Activated CD8-positive, alpha-beta T cell treated with anti-CD3 and anti-CD28 coated beads for 36 hours (primary cell): ENCODE measurements at regions not wholly inside any gene's neighbourhood (a gene's known extent, or its start where the extent isn't known, plus 50 kb on each side); places are given as distances from the start of the nearest gene placed in this dataset.

Source experiments
- ATAC-seq: fragments of 200-7000 bp; cut with Tn5 transposase; one replicate; pipeline ENCODE4 v1.10.0; 2021; ENCODE audit warnings: mild to moderate bottlenecking, moderate library complexity
- CTCF ChIA-PET: fragments of 350-600 bp; sonication (Branson Sonifier 250); formaldehyde crosslinking; loops from one replicate; lab custom pipeline; 2021; ENCODE audit warnings: antibody characterized with exemption; lab: Charles Lee
- POLR2A ChIA-PET: fragments of 350-600 bp; sonication (Branson Sonifier 250); formaldehyde crosslinking; loops from one replicate; lab custom pipeline; 2021; ENCODE audit warnings: antibody characterized with exemption; lab: Charles Lee
- DNase-seq: peaks from one replicate; pipeline ENCODE4 v3.0.0-alpha.2; 2020
- H3K27ac Mint-ChIP-seq: one replicate; pipeline ENCODE4 v1.8.0; 2021; ENCODE audit warnings: mild to moderate bottlenecking, mixed read lengths
- H3K27me3 Mint-ChIP-seq: one replicate; pipeline ENCODE4 v1.8.0; 2021; ENCODE audit warnings: mixed read lengths
- H3K36me3 Mint-ChIP-seq: one replicate; pipeline ENCODE4 v1.8.0; 2021; ENCODE audit warnings: low read depth, mixed read lengths
- H3K4me1 Mint-ChIP-seq: one replicate; pipeline ENCODE4 v1.8.0; 2021; ENCODE audit warnings: low read depth, mixed read lengths
- H3K4me3 Mint-ChIP-seq: one replicate; pipeline ENCODE4 v1.8.0; 2021; ENCODE audit warnings: mild to moderate bottlenecking, moderate library complexity, mixed read lengths
- H3K9me3 Mint-ChIP-seq: one replicate; pipeline ENCODE4 v1.8.0; 2021; ENCODE audit warnings: mixed read lengths
- CTCF ChIP-seq: fragments of 200-600 bp; IDR thresholded peaks from one replicate; pipeline ENCODE4 v1.8.0; 2022; ENCODE audit warnings: antibody characterized with exemption, mild to moderate bottlenecking
- intact Hi-C: fragments of 100-400 bp; cut with micrococcal nuclease; formaldehyde crosslinking; loops from one replicate; pipeline ENCODE4 v1.10.0; 2022

- no peak for DNase-seq
- ChIA-PET CTCF (interaction anchor here (1.0 to 3.7 kb wide), 2 partner anchors 28 to 273 kb away, joined by 4 to 12 read pairs; no protein-coding TSS in a partner anchor), POLR2A (interaction anchor here (0.6 to 0.7 kb wide), 2 partner anchors 79 to 234 kb away, joined by 3 to 4 read pairs; no protein-coding TSS in a partner anchor)
- Mint-ChIP-seq H3K9me3 (peaks cover 4% of the 10 kb centered on the region), H3K36me3 (no peaks in the 10 kb centered on the region), H3K4me1 (peaks cover 15% of the 10 kb centered on the region), H3K27me3 (peaks cover 4% of the 10 kb centered on the region), H3K4me3 (no peak overlapping the region), H3K27ac (no peak overlapping the region)
- no peak for TF ChIP-seq CTCF
- intact Hi-C loops: no loop called here
- ATAC-seq: no peak
Measured at GRCh38 chr18:59041819-59042815, 97.6 kb upstream of the SEC11C start.

- Mint-ChIP-seq H3K4me3 (no peak overlapping the region), H3K4me1 (peaks cover 2% of the 10 kb centered on the region), H3K9me3 (no peaks in the 10 kb centered on the region), H3K36me3 (no peaks in the 10 kb centered on the region), H3K27me3 (peaks cover 11% of the 10 kb centered on the region), H3K27ac (no peak overlapping the region)
- CTCF ChIA-PET: no interaction called here
- TF ChIP-seq CTCF: no peak
- DNase-seq: no peak
- intact Hi-C loops: no loop called here
- POLR2A ChIA-PET: no interaction called here
- ATAC-seq: no peak
Measured at GRCh38 chr18:59044855-59045254, 94.8 kb upstream of the SEC11C start.

GRCh38 chr18:59047321-59048047 lies 92.2 kb upstream of the SEC11C start:
- Mint-ChIP-seq H3K4me3 (no peak overlapping the region), H3K4me1 (no peaks in the 10 kb centered on the region), H3K36me3 (no peaks in the 10 kb centered on the region), H3K27ac (no peak overlapping the region), H3K27me3 (peaks cover 9% of the 10 kb centered on the region), H3K9me3 (no peaks in the 10 kb centered on the region)
- ChIA-PET POLR2A (no interaction called here), CTCF (no interaction called here)
- ATAC-seq (no peak), DNase-seq (no peak)
- intact Hi-C loops: no loop called here
- TF ChIP-seq CTCF: no peak

- peaks cover 10% of the 10 kb centered on the region for H3K27me3 Mint-ChIP-seq
- no peak for TF ChIP-seq CTCF
- no peaks in the 10 kb centered on the region for H3K36me3 Mint-ChIP-seq
- POLR2A ChIA-PET: no interaction called here
- no peak for ATAC-seq
- no peaks in the 10 kb centered on the region for H3K4me1 Mint-ChIP-seq
- CTCF ChIA-PET: no interaction called here
- H3K9me3 Mint-ChIP-seq: no peaks in the 10 kb centered on the region
- intact Hi-C loops: no loop called here
- H3K4me3 Mint-ChIP-seq: no peak overlapping the region
- no peak for DNase-seq
- no peak overlapping the region for H3K27ac Mint-ChIP-seq
Measured at GRCh38 chr18:59048048-59048363, 91.7 kb upstream of the SEC11C start.

- ChIA-PET POLR2A (no interaction called here), CTCF (no interaction called here)
- intact Hi-C loops: no loop called here
- Mint-ChIP-seq H3K36me3 (no peaks in the 10 kb centered on the region), H3K4me3 (no peak overlapping the region), H3K9me3 (no peaks in the 10 kb centered on the region), H3K27me3 (peaks cover 11% of the 10 kb centered on the region), H3K4me1 (no peaks in the 10 kb centered on the region), H3K27ac (no peak overlapping the region)
- ATAC-seq (no peak), DNase-seq (no peak)
- no peak for TF ChIP-seq CTCF
Measured at GRCh38 chr18:59048378-59048777, 91.3 kb upstream of the SEC11C start.
